ENCODE measurements at regions not wholly inside any gene's neighbourhood (a gene's known extent, or its start where the extent isn't known, plus 50 kb on each side); places are given as distances from the start of the nearest gene placed in this dataset.

DNA sequence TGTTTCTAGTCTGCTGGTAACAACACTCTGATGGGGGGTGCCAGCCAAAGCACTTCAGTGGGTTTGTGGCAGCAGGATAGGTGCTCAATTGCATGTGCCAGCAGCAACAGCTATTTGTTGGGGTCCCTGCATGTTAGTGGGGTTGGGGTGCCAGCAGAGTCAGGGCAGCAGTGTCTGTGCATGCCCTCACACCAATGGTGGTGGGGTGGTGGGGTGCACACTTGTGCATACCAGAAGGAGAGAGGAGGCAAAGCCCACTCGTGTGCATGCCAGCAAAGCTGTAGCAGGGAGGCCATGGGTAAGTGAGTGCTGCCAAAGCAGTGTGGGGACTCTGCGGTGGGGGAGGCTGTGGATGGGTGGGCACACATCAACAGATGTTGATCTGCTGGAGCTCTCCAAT, 232.2 kb downstream of the GABRG2 start:
- H3K4me3 ChIP-seq (ENCODE audit: low read depth, low read length) = no peak overlapping the region
- no peak for DNase-seq (ENCODE audit: low read depth)
- TF ChIP-seq, protein P1, sequence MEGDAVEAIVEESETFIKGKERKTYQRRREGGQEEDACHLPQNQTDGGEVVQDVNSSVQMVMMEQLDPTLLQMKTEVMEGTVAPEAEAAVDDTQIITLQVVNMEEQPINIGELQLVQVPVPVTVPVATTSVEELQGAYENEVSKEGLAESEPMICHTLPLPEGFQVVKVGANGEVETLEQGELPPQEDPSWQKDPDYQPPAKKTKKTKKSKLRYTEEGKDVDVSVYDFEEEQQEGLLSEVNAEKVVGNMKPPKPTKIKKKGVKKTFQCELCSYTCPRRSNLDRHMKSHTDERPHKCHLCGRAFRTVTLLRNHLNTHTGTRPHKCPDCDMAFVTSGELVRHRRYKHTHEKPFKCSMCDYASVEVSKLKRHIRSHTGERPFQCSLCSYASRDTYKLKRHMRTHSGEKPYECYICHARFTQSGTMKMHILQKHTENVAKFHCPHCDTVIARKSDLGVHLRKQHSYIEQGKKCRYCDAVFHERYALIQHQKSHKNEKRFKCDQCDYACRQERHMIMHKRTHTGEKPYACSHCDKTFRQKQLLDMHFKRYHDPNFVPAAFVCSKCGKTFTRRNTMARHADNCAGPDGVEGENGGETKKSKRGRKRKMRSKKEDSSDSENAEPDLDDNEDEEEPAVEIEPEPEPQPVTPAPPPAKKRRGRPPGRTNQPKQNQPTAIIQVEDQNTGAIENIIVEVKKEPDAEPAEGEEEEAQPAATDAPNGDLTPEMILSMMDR (IDR thresholded peaks at IDR 0.05; ENCODE audit: low read depth, low read length, missing control alignments) = no peak

GRCh38 chr5:162301356-162301755, 233.8 kb downstream of the GABRG2 start:
- no peak for DNase-seq (ENCODE audit: low read depth)
- TF ChIP-seq, protein P1 (IDR thresholded peaks at IDR 0.05; ENCODE audit: low read depth, low read length, missing control alignments) = no peak
- H3K4me3 ChIP-seq (ENCODE audit: low read depth, low read length) = no peak overlapping the region

- TF ChIP-seq, protein P1 (IDR thresholded peaks at IDR 0.05; ENCODE audit: low read depth, low read length, missing control alignments) = no peak
- no peak overlapping the region for H3K4me3 ChIP-seq (ENCODE audit: low read depth, low read length)
- DNase-seq (ENCODE audit: low read depth) = no peak
These were observed 255.9 kb downstream of the GABRG2 start for GRCh38 chr5:162323466-162323865.

- TF ChIP-seq, protein P1 (IDR thresholded peaks at IDR 0.05; ENCODE audit: low read depth, low read length, missing control alignments) = no peak
- no peak for DNase-seq (ENCODE audit: low read depth)
- H3K4me3 ChIP-seq (ENCODE audit: low read depth, low read length) = no peak overlapping the region
These were observed 256.8 kb downstream of the GABRG2 start for GRCh38 chr5:162324328-162324727.

DNA sequence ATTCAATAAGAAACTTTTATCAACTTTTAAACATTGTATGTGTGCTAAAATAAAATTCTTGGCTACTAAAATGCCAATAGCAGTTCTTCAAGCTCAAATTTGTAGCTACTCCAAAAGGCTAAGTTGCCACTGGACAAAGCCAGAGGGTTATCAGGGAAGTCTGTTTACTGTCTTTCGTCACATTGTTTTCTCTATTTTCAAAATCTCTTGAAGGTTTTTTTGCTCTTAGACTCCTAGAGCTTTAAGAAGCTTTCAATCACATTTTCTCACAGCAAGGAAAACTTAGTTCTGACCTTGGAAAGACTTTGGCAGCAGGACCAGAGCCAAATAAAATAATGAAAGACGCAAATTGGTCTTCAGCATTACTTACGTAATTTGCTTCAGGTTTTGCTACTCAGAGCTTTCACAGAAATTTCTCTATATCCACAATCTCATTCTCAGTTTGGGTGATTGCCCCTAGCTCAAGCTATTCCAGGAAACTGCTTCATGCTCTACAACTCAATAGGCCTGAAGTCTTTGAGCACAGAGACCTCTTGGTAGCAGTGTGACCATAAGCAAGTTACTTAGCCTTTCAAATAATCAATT, 257.7 kb downstream of the GABRG2 start:
- TF ChIP-seq, protein P1 (IDR thresholded peaks at IDR 0.05; ENCODE audit: low read depth, low read length, missing control alignments) = no peak
- DNase-seq (ENCODE audit: low read depth) = no peak
- H3K4me3 ChIP-seq (ENCODE audit: low read depth, low read length) = no peak overlapping the region

DNA sequence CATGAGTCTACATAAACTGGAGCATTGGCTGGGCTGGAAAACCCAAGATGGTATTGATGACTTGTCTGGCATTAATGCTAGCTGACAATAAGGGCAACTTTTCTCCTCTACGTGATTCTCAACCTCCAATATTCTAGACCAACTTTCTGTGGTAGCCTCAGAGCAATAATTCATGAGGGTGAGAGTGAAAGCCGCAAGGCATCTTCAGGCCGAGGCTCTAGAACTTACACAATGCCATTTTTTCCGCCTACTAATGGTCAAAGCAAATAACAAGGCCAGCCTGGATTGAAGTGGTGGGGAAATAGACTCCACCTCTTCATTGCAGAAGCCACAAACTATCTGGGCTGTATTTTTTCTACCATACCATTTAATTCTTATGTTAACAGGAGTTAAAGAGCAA, 267.4 kb downstream of the GABRG2 start:
- no peak for DNase-seq (ENCODE audit: low read depth)
- no peak overlapping the region for H3K4me3 ChIP-seq (ENCODE audit: low read depth, low read length)
- TF ChIP-seq, protein P1 (IDR thresholded peaks at IDR 0.05; ENCODE audit: low read depth, low read length, missing control alignments) = no peak

- no peak for DNase-seq (ENCODE audit: low read depth)
- TF ChIP-seq, protein P1 (IDR thresholded peaks at IDR 0.05; ENCODE audit: low read depth, low read length, missing control alignments) = no peak
- H3K4me3 ChIP-seq (ENCODE audit: low read depth, low read length) = no peak overlapping the region
These were observed 292.9 kb downstream of the GABRG2 start for GRCh38 chr5:162360373-162360931.
